Thyroid gland (tissue), 4 donors: ENCODE measurements at regions not wholly inside any gene's neighbourhood (a gene's known extent, or its start where the extent isn't known, plus 50 kb on each side); places are given as distances from the start of the nearest gene placed in this dataset.

Source experiments
- POLR2A ChIP-seq, 2 donors: fragments of 450-650 bp; IDR thresholded peaks; one replicate each; pipeline ENCODE4 v1.6.1; 2017; ENCODE audit warnings: antibody characterized with exemption in 2 of 2, mild to moderate bottlenecking in 2 of 2, moderate library complexity in 1 of 2
- TF ChIP-seq, protein P1 (sequence below), 6 experiments: fragments of 200-600 bp in 3 of 6; fragments of 450-650 bp in 3 of 6; sonication (generic) in 3 of 6; IDR thresholded peaks; one replicate each; pipeline ENCODE4 v1.5.1; 2016 to 2019; ENCODE audit warnings: antibody characterized with exemption in 6 of 6, mild to moderate bottlenecking in 2 of 6, inconsistent platforms in 1 of 6, moderate library complexity in 1 of 6

DNA sequence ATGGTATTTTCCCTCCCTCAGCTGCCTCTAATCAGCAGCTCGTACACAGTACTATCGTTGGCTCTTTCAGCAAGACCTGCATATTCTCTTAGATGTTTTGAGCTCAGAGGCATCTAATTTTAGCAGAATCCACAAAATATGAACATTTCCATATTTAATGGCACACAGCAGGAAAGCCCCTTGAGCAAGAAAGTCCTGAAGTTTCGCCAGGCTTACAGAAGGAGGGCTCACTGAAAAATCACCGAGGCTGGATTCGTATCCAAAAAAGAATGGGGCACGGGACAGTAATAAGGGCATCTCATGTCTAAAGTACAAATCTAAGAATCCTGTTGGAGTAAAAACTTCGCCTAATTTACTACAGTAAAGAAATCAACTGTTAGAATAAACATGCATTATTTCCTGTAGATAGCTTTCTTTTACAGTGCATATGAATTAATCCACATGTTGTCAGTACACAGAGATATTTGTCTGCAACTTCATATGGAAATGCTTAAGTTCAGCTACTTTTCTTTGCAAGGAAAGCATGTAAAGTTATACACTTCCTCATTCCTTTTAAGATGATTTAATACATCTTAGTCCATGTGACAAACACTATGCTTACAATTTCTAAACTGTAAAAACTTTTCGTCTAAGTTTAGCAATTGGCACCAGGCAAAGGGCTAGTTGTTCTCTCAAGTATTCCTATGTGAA is 1205.3 kb upstream of the ADGRL4 start:
- TF ChIP-seq, protein P1, sequence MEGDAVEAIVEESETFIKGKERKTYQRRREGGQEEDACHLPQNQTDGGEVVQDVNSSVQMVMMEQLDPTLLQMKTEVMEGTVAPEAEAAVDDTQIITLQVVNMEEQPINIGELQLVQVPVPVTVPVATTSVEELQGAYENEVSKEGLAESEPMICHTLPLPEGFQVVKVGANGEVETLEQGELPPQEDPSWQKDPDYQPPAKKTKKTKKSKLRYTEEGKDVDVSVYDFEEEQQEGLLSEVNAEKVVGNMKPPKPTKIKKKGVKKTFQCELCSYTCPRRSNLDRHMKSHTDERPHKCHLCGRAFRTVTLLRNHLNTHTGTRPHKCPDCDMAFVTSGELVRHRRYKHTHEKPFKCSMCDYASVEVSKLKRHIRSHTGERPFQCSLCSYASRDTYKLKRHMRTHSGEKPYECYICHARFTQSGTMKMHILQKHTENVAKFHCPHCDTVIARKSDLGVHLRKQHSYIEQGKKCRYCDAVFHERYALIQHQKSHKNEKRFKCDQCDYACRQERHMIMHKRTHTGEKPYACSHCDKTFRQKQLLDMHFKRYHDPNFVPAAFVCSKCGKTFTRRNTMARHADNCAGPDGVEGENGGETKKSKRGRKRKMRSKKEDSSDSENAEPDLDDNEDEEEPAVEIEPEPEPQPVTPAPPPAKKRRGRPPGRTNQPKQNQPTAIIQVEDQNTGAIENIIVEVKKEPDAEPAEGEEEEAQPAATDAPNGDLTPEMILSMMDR (IDR thresholded peaks at IDR 0.05), result no peak
- TF ChIP-seq POLR2A (IDR thresholded peaks at IDR 0.05), result no peak
